Activated naive CD4-positive, alpha-beta T cell treated with anti-CD3 and anti-CD28 coated beads, Interleukin-2, amount 50 U/mL, for 24 hours (primary cell): ENCODE measurements at regions not wholly inside any gene's neighbourhood (a gene's known extent, or its start where the extent isn't known, plus 50 kb on each side); places are given as distances from the start of the nearest gene placed in this dataset.

Experiments
- H3K27ac Mint-ChIP-seq: one replicate; pipeline ENCODE4 v1.8.0; 2021; ENCODE audit warnings: mild to moderate bottlenecking, mixed read lengths
- H3K27me3 Mint-ChIP-seq: one replicate; pipeline ENCODE4 v1.8.0; 2021; ENCODE audit warnings: mixed read lengths
- H3K36me3 Mint-ChIP-seq: one replicate; pipeline ENCODE4 v1.8.0; 2021; ENCODE audit warnings: mixed read lengths
- H3K4me1 Mint-ChIP-seq: one replicate; pipeline ENCODE4 v1.8.0; 2021; ENCODE audit warnings: mixed read lengths
- H3K4me3 Mint-ChIP-seq: one replicate; pipeline ENCODE4 v1.8.0; 2021; ENCODE audit warnings: mild to moderate bottlenecking, mixed read lengths
- H3K9me3 Mint-ChIP-seq: one replicate; pipeline ENCODE4 v1.8.0; 2021; ENCODE audit warnings: mixed read lengths

DNA sequence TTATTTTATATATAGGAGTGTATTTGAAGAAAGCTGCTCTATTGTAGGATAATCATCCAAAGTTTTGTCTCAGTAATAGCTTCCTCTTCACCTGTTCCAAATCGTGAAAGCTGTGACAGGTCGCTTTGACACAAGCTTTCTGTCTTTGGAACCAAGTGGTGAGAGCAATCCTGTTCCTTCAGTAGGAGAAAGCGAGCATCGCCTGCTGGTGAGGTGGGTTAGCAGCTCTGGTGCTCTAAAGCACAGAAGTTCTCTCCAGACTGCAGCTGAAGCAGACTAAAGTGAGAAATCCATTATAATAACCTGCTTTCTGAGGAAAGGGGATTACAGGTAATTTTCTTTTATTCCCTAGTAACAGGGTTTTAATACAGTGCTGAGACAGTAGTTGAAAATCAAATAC lies 803.8 kb downstream of the ADGRL2 start:
- no peaks in the 10 kb centered on the region for H3K27me3 Mint-ChIP-seq
- no peaks in the 10 kb centered on the region for H3K9me3 Mint-ChIP-seq
- H3K36me3 Mint-ChIP-seq: no peaks in the 10 kb centered on the region
- H3K4me3 Mint-ChIP-seq: no peak overlapping the region
- H3K27ac Mint-ChIP-seq: no peak overlapping the region
- no peaks in the 10 kb centered on the region for H3K4me1 Mint-ChIP-seq

DNA sequence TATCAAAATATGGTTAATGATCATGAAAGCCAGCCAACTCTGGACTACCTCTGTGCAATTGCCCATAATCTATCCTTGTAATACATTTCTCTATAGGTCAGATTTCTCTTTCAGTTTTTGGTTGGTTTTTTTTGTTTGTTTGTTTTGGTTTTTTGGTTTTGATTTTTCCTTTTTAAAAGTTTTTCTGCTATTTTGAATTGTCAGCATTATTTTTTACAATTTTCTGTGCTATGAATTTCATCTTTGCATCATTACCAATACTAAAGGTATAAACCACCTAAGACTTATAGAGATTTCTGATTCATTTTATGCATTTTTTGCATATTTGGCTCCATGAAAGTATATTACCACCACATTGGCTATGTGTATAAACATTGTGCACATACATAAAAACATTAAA lies 799.6 kb downstream of the ADGRL2 start:
- H3K4me1 Mint-ChIP-seq: no peaks in the 10 kb centered on the region
- H3K36me3 Mint-ChIP-seq: no peaks in the 10 kb centered on the region
- no peaks in the 10 kb centered on the region for H3K9me3 Mint-ChIP-seq
- H3K27ac Mint-ChIP-seq: no peak overlapping the region
- H3K4me3 Mint-ChIP-seq: no peak overlapping the region
- H3K27me3 Mint-ChIP-seq: no peaks in the 10 kb centered on the region

DNA sequence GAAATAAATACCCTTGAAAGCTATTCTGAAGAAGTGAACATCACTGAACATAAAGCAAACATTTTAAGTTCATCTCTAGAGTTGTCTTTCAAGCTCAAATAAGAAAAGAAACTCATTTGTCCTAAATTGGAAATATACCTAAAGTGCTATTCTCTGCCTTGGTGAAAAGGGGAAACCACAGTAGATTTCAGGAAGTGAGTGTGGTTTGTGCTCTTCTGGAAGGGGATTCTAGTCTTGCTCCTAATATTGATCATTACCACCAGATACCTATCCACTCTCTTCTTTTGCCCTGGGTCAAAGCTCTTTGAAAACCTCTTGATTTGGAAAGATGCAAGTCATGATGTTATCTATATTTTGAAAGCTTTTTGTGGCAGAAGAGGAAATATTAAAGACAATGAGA lies 798.1 kb downstream of the ADGRL2 start:
- Mint-ChIP-seq H3K4me1 (no peaks in the 10 kb centered on the region), H3K27ac (no peak overlapping the region), H3K9me3 (no peaks in the 10 kb centered on the region), H3K27me3 (no peaks in the 10 kb centered on the region), H3K36me3 (no peaks in the 10 kb centered on the region), H3K4me3 (no peak overlapping the region)

DNA sequence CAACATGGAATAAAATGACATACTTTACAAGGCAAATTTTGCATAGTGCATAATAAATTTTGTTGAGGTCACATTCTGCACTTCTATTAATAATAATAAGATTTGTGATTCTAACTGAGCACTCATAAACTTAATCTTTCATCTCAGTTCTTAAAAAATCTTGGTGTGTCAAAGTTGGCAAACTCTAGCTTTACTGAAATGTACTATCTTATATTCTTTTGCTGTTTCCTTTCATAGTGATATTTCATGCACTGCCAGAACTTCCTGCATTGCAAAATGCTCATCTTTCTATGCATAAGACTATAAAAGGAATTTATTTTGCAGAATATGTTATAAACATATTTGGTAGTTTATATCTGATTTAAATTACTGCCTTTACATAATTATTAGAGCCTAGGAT lies 797.6 kb downstream of the ADGRL2 start:
- H3K4me1 Mint-ChIP-seq: no peaks in the 10 kb centered on the region
- H3K27me3 Mint-ChIP-seq: no peaks in the 10 kb centered on the region
- H3K4me3 Mint-ChIP-seq: no peak overlapping the region
- no peaks in the 10 kb centered on the region for H3K9me3 Mint-ChIP-seq
- H3K36me3 Mint-ChIP-seq: no peaks in the 10 kb centered on the region
- no peak overlapping the region for H3K27ac Mint-ChIP-seq

DNA sequence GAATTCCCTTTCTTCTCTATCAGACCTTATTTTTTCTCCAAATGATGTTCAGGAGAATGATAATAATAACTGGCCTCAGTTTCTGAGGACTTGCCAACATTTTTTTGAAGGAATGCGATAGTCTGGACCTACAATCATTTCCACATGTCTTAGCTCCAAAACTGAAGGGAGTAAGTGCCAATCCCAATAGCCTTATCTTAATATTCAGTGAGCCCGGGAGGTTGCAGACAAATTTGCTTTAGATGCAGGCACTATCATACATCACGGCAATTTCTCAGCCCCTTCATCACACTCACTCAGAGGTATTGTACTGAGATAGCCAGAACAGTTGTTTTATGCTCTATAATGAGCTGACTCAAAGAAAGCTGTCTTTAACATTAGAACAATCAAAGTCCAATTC lies 796.9 kb downstream of the ADGRL2 start:
- Mint-ChIP-seq H3K4me1 (no peaks in the 10 kb centered on the region), H3K36me3 (no peaks in the 10 kb centered on the region), H3K27ac (no peak overlapping the region), H3K9me3 (no peaks in the 10 kb centered on the region), H3K27me3 (no peaks in the 10 kb centered on the region), H3K4me3 (no peak overlapping the region)

DNA sequence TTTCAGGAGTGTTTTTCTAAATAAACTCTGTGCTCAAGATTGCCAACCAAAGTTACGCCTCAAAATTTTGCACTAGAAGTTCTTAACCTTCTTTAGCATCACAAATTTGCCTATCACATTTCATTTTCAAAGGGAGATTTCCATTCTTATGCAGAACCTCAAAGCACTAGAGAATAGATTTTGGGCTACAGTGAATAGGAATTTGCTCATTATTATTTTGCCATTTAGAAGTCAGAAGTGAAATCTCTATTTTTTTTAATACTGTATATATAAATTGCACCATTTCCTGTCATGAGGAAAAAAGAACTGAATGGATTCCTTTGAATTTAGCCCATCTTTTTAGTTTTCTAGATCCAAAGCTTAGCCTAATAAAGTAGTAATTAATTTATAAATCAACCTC lies 796.4 kb downstream of the ADGRL2 start:
- H3K27ac Mint-ChIP-seq: no peak overlapping the region
- no peak overlapping the region for H3K4me3 Mint-ChIP-seq
- no peaks in the 10 kb centered on the region for H3K9me3 Mint-ChIP-seq
- H3K27me3 Mint-ChIP-seq: no peaks in the 10 kb centered on the region
- no peaks in the 10 kb centered on the region for H3K4me1 Mint-ChIP-seq
- H3K36me3 Mint-ChIP-seq: no peaks in the 10 kb centered on the region

DNA sequence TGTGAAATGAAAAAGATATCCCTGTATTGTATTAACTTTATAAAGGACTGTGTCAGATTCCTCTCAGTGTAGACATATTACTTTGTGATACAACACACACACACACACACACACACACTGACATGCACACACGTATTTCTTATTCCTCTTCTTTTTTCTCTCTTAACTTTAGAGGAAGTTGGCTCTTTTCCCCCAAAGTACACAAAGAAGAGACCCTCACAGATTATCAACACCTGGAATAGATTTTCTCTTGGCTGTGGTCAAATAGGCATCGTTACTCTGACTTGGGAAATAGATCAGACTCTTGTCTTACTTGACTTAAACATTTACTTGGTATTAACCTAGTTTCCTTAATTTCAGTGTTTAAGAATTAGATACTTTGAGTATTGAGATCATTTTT lies 792.8 kb downstream of the ADGRL2 start:
- H3K27me3 Mint-ChIP-seq: no peaks in the 10 kb centered on the region
- H3K4me1 Mint-ChIP-seq: no peaks in the 10 kb centered on the region
- no peaks in the 10 kb centered on the region for H3K36me3 Mint-ChIP-seq
- H3K27ac Mint-ChIP-seq: no peak overlapping the region
- H3K4me3 Mint-ChIP-seq: no peak overlapping the region
- H3K9me3 Mint-ChIP-seq: no peaks in the 10 kb centered on the region

DNA sequence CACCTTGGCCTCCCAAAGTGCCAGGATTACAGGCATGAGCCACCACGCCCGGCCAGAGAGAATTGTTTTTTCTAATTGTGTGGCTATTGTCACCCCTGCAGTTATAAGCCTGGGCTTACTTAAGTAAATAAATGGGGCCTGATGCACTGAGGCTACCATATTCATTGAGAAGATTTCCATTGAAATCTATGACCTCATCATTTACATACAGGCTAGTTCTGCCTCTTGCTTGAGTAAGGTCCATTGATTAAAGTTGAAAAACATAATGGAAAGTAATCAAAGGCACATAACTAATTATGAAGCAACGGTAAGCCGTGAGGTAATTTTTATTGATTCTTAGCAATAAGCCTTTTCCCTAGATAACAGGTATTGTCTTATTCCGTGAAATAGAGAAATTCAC lies 788.9 kb downstream of the ADGRL2 start:
- no peaks in the 10 kb centered on the region for H3K27me3 Mint-ChIP-seq
- H3K9me3 Mint-ChIP-seq: no peaks in the 10 kb centered on the region
- H3K36me3 Mint-ChIP-seq: no peaks in the 10 kb centered on the region
- H3K4me3 Mint-ChIP-seq: no peak overlapping the region
- H3K27ac Mint-ChIP-seq: no peak overlapping the region
- H3K4me1 Mint-ChIP-seq: no peaks in the 10 kb centered on the region

DNA sequence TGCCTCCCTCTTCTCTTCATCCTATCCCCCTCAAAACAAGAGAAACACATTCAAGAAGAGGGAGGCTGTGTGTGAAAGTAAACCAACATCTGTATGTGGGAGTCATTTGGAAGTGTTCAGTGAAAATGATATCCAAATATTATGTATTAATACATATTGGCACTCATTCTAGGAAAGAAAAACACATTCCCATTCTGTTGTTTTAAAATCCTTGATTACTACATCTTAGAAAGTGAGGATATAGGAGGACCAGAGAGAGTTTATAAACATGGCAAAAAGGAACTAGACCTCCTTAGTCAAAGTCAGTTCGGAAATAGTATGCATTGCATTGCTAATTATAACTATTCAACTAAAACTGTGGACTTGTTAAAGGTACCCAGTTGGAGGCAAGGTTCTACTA lies 786.6 kb downstream of the ADGRL2 start:
- H3K4me3 Mint-ChIP-seq: no peak overlapping the region
- H3K4me1 Mint-ChIP-seq: no peaks in the 10 kb centered on the region
- H3K9me3 Mint-ChIP-seq: no peaks in the 10 kb centered on the region
- H3K27ac Mint-ChIP-seq: no peak overlapping the region
- no peaks in the 10 kb centered on the region for H3K27me3 Mint-ChIP-seq
- H3K36me3 Mint-ChIP-seq: no peaks in the 10 kb centered on the region

DNA sequence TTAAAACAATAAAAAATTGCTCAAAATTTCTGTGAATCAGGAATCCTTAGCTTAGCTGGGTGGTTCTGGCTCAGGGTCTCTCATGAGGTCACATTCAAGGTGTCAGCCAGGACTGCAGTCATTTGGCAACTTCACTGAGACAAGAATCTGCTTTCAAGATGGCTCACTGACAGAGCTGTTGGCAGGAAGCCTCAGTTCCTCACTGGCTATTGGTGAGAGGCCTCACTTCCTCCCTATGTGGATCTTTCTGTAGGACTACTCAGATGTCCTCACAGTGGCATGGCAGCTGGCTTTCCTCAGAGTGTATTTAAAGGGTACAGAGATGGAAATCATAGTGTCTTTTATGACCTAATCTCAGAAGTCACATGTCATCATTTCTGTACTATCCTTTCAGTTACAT lies 785.7 kb downstream of the ADGRL2 start:
- no peak overlapping the region for H3K4me3 Mint-ChIP-seq
- H3K36me3 Mint-ChIP-seq: no peaks in the 10 kb centered on the region
- no peaks in the 10 kb centered on the region for H3K9me3 Mint-ChIP-seq
- no peaks in the 10 kb centered on the region for H3K4me1 Mint-ChIP-seq
- no peak overlapping the region for H3K27ac Mint-ChIP-seq
- H3K27me3 Mint-ChIP-seq: no peaks in the 10 kb centered on the region

DNA sequence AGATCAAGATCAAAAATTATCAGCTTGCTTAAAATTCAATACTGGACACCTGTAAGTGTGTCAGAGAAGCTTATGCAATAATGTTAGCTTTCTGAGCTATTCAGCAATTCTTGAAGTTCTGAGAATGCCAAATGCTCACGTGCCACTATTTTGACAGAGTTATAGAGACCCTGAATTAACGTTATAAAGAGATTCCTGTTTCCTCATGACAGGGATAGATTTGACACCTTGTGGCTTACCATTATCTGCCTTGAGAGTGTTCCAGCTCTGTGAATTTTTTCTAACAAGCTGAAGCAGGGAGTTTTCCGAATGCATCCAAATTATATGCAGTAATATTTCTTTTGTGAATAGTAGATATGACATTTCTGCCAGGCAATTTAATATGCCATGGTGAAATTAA lies 781.6 kb downstream of the ADGRL2 start:
- H3K27me3 Mint-ChIP-seq: peaks cover 2% of the 10 kb centered on the region
- H3K9me3 Mint-ChIP-seq: no peaks in the 10 kb centered on the region
- no peaks in the 10 kb centered on the region for H3K36me3 Mint-ChIP-seq
- no peaks in the 10 kb centered on the region for H3K4me1 Mint-ChIP-seq
- H3K4me3 Mint-ChIP-seq: no peak overlapping the region
- H3K27ac Mint-ChIP-seq: no peak overlapping the region

DNA sequence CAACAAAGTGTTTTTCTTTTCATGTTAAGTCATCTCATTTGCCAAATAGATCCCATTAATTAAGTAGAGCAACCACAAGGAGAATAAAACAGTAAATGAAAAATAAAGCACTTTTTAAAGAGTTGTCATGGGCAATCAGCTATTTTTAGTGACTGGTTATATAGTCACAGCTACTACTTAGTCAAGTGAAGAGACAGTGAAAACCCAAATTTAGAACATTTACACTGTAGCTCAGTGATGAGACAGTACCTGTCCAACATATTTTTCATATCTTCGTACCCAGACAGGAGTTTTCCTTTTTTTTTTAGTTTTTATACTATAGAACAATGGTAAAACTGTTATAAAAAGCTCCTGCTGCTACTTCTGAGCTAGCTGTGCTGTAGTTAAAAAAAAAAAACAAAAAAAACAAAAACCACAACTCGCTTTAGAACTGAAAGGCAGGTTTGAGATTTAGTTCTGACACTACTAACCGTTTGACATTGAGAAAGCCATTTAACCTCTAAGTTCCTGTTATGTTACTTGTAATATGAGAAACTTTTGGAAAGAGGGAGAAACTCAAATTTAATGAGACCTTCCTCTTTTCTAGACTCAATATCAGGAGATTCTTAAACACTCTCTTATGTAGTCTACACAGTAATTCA lies 777.5 kb downstream of the ADGRL2 start:
- no peak overlapping the region for H3K27ac Mint-ChIP-seq
- no peak overlapping the region for H3K4me3 Mint-ChIP-seq
- peaks cover 2% of the 10 kb centered on the region for H3K27me3 Mint-ChIP-seq
- H3K9me3 Mint-ChIP-seq: no peaks in the 10 kb centered on the region
- no peaks in the 10 kb centered on the region for H3K4me1 Mint-ChIP-seq
- no peaks in the 10 kb centered on the region for H3K36me3 Mint-ChIP-seq

DNA sequence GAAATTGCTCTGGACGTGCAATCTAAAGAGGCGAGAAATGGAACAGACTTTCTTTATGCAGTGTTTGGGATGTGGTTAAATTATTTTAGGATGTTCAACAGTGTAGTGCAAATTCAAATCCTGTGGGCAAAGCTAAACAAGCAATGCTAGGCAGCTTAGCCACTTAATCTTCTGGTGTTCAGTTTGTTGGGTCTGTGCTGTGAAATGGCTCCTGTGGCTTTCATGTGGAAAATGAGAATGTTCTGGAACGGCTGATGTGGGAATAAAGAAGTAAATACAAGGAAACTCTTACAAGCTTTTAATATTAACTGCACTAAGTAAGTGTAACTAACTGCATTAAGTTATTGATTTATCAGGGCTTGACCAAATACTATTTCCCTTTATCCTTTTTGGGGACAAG lies 766.6 kb downstream of the ADGRL2 start:
- Mint-ChIP-seq H3K36me3 (no peaks in the 10 kb centered on the region), H3K9me3 (no peaks in the 10 kb centered on the region), H3K4me1 (no peaks in the 10 kb centered on the region), H3K27ac (no peak overlapping the region), H3K4me3 (no peak overlapping the region), H3K27me3 (no peaks in the 10 kb centered on the region)

DNA sequence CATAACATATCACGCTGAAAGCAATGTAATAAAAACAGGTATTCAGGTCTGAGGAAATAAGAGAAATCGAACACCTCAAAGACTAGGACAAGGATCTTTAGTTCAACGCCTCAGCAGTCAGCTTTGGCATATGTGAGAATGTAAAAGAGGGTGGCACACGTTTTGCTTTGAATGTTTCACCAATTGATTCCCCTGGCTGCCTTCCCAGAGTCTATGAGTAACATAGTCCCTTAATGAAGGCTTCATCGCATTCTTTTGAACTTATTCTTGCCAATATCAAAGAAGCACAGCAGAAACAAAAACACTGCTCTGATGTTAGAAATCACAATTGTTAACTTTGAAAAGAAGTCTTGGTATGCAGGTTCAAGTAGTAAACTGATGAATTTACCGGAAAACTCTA lies 764.8 kb downstream of the ADGRL2 start:
- Mint-ChIP-seq H3K4me3 (no peak overlapping the region), H3K27me3 (no peaks in the 10 kb centered on the region), H3K27ac (no peak overlapping the region)

DNA sequence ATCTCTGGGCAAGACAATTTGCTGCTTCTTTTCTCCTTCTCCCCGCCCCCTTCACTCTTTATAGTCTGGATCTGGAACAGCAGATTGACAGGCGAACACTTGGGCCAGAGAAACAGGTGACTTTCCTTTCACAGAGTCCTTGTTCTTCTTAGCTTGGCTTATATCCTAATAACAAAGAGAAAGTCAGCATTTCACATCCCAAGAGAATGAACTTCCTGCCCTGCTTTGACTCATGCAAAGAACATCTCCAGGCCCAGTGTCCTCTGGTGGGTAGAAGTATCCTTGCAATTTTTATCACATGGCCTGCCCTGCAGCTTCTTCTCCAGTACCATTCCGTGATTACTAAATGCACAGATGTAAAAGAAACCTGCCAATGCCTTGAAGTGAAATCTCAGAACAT lies 764.4 kb downstream of the ADGRL2 start:
- no peak overlapping the region for H3K4me3 Mint-ChIP-seq
- no peaks in the 10 kb centered on the region for H3K27me3 Mint-ChIP-seq
- H3K4me1 Mint-ChIP-seq: no peaks in the 10 kb centered on the region
- no peaks in the 10 kb centered on the region for H3K36me3 Mint-ChIP-seq
- H3K9me3 Mint-ChIP-seq: no peaks in the 10 kb centered on the region
- no peak overlapping the region for H3K27ac Mint-ChIP-seq

More for the DNA sequence above, 764.8 kb downstream of the ADGRL2 start:
- no peaks in the 10 kb centered on the region for H3K9me3 Mint-ChIP-seq
- no peaks in the 10 kb centered on the region for H3K4me1 Mint-ChIP-seq
- H3K36me3 Mint-ChIP-seq: no peaks in the 10 kb centered on the region

DNA sequence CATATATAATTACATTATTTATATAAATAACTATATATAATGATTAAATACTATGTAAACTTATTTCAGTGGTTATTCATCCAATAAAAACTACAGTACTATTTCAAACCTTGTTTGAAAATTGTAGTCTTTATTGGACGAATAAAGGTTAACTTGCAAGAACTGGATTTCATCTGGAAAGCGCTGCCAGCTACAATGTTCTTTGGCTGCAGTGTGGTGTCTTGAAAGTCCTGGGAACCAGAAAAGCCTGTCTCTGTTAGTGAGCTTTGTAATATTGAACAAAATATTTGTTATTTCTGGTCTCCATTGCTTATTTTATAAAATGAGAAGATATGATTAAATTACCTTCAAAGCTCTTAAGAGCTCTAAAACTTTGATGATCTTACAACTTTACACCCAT lies 763.6 kb downstream of the ADGRL2 start:
- Mint-ChIP-seq H3K4me3 (no peak overlapping the region), H3K9me3 (no peaks in the 10 kb centered on the region), H3K27ac (no peak overlapping the region), H3K36me3 (no peaks in the 10 kb centered on the region), H3K27me3 (no peaks in the 10 kb centered on the region), H3K4me1 (no peaks in the 10 kb centered on the region)

DNA sequence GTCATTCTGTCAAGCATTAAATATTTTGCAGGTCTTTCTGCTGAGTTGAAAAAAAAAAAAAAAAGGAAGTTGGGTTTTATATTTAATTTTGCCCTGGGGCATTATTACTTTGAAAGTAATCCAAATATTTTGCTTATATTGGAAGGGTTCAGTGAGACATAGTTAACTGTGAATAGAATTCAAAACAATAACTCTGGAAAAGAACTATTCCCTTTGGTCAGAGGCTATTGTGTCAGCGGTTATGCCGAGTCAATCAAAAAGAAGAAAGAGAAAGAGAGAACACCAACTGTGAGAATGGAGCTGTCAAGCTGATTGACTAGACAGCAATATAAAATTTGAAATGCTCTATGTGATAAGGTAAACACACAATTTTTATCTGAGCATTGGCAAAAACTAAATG lies 761.7 kb downstream of the ADGRL2 start:
- Mint-ChIP-seq H3K36me3 (no peaks in the 10 kb centered on the region), H3K27me3 (no peaks in the 10 kb centered on the region), H3K4me1 (no peaks in the 10 kb centered on the region), H3K4me3 (no peak overlapping the region), H3K27ac (no peak overlapping the region), H3K9me3 (no peaks in the 10 kb centered on the region)
